ENCODE measurements at regions not wholly inside any gene's neighbourhood (a gene's known extent, or its start where the extent isn't known, plus 50 kb on each side); places are given as distances from the start of the nearest gene placed in this dataset.

GRCh38 chr6:8218861-8219260, 116.5 kb upstream of the EEF1E1 start:
- DNase-seq (ENCODE audit: low read depth): no peak

GRCh38 chr6:8215631-8216030, 113.3 kb upstream of the EEF1E1 start:
- peak; percentile 59 for DNase-seq (ENCODE audit: low read depth)

GRCh38 chr6:8213995-8214394, 111.6 kb upstream of the EEF1E1 start:
- DNase-seq (ENCODE audit: low read depth): no peak

DNA sequence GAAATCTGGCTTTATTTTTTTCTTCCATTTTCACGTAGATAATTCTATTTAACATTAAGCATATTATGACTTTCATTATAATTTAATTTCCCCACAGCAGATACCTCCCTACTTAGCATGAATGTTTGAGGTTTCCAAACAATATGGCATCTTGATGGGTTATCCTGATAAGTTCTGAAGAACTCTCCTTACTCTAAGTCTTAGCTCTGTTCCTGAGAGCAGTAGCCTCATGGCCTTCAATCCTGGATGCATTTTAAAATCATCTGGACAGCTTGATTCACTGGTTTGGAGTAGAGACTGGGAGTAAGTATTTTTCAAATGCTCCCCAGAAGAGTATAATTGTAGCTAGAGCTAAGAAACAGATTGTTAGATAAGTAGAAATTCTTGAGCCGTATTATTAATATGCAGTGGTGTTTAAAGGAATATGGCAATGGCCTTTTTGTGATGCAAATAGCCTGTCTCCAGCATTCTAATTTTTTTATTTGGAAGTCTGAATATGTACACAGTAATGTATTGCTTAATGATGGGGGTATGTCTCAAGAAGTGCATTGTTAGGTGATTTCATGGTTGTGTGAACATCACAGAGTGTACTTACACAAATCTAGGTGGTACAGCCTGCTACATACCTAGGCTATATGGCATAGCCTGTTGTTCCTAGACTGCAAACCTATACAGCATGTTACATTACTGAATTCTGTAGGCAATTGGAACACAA, 110.5 kb upstream of the EEF1E1 start:
- no peak for DNase-seq (ENCODE audit: low read depth)

GRCh38 chr6:8207869-8208191, 105.5 kb upstream of the EEF1E1 start:
- DNase-seq (ENCODE audit: low read depth): no peak

DNA sequence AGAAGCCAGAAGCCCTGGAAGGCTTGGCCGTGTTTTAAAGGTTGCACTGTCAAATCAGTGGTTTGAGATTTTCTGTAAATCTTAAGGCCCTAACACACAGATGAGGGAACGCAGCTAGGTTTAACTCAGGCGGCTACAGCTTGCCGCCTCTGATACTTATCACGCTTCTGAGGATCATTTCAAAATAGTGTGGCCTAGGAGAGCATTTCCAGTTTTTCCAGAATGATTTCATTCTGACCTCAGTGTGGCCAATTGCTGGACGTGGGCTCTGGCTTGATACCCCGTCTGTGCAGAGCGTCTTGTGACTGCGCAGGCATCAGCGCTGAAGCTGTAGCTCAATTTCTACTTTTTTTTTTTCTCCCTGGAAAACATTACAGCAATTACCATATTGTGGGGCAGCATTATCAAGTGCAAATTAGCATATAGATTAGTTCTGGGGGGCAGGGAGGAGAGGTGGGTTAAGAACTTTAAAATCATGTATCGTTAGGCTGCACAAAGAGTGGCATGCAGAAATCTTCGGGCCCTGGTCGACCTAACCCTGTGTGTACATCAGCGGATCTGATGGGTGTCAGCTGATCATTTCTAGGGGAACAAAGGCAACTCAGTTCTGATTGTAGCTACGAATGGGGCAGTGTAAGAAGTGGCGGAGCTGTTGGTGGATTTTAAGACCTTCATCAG, 105.0 kb upstream of the EEF1E1 start:
- no peak for DNase-seq (ENCODE audit: low read depth)

GRCh38 chr6:8203337-8203736, 101.0 kb upstream of the EEF1E1 start:
- DNase-seq (ENCODE audit: low read depth): no peak

- DNase-seq (ENCODE audit: low read depth): no peak
Measured at GRCh38 chr6:8201679-8202078, 99.3 kb upstream of the EEF1E1 start.

DNA sequence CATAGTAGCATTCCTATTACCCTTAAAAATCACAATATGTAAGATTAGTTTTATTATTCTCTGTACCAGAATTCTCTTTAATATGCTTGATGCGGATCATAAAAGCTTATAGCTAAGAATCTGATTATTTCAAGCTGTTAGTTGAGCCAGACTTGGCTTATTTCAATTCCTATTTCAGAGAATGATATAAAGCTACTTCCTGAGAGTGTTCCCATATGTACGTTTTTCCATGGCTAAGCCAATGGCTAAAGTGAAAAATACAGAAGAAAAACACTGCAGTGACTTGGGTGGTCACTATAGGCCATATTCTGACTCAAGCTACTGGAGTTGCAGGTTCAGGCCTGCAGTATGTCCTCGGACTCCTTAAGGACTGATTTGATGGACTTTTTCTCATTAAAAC, 97.9 kb upstream of the EEF1E1 start:
- DNase-seq (ENCODE audit: low read depth): no peak

- DNase-seq (ENCODE audit: low read depth): no peak
Measured at GRCh38 chr6:8195714-8196102, 93.4 kb upstream of the EEF1E1 start.

- no peak for DNase-seq (ENCODE audit: low read depth)
Measured at GRCh38 chr6:8195040-8195713, 92.8 kb upstream of the EEF1E1 start.

GRCh38 chr6:8194490-8194889, 92.1 kb upstream of the EEF1E1 start:
- DNase-seq (ENCODE audit: low read depth): peak; percentile 33

GRCh38 chr6:8193541-8193940, 91.2 kb upstream of the EEF1E1 start:
- no peak for DNase-seq (ENCODE audit: low read depth)

GRCh38 chr6:8192597-8192996, 90.2 kb upstream of the EEF1E1 start:
- no peak for DNase-seq (ENCODE audit: low read depth)

GRCh38 chr6:8192067-8192466, 89.7 kb upstream of the EEF1E1 start:
- DNase-seq (ENCODE audit: low read depth): no peak

- DNase-seq (ENCODE audit: low read depth): no peak
Measured at GRCh38 chr6:8191629-8192028, 89.3 kb upstream of the EEF1E1 start.

GRCh38 chr6:8187209-8187608, 84.9 kb upstream of the EEF1E1 start:
- no peak for DNase-seq (ENCODE audit: low read depth)

- no peak for DNase-seq (ENCODE audit: low read depth)
Measured at GRCh38 chr6:8182902-8183665, 80.7 kb upstream of the EEF1E1 start.

GRCh38 chr6:8181951-8182845, 79.8 kb upstream of the EEF1E1 start:
- DNase-seq (ENCODE audit: low read depth): no peak

GRCh38 chr6:8181160-8181881, 79.0 kb upstream of the EEF1E1 start:
- no peak for DNase-seq (ENCODE audit: low read depth)

Data from Daoy (cell line).